Head of caudate nucleus (tissue), 42 donors: ENCODE measurements at regions not wholly inside any gene's neighbourhood (a gene's known extent, or its start where the extent isn't known, plus 50 kb on each side); places are given as distances from the start of the nearest gene placed in this dataset.
A peak's percentile ranks its signal among the peaks of the same experiment; 100 is the strongest.
"Not testable (repeated sequence)": the region's sequence is repeated elsewhere in the genome, so short reads cannot be mapped to it uniquely, and the experiment has no call there.

ENCODE experiments used
- DNase-seq, 42 donors: peaks; one replicate each; pipeline versions ENCODE4 v3.0.0 to v3.0.0-alpha.2; 2020 to 2021; ENCODE audit warnings: mixed read lengths in 7 of 42
- intact Hi-C: fragments of 100-400 bp; cut with DNase I; formaldehyde crosslinking; loops from one replicate; pipeline ENCODE4 v1.15.0; 2022

GRCh38 chr11:11220786-11221185 lies 132.3 kb downstream of the CSNK2A3 start:
- intact Hi-C loops: no loop called here

GRCh38 chr11:11218629-11218986 lies 134.4 kb downstream of the CSNK2A3 start:
- intact Hi-C loops: no loop called here
- no peak for DNase-seq

More at GRCh38 chr11:11220786-11221185, 132.3 kb downstream of the CSNK2A3 start:
- no peak for DNase-seq

GRCh38 chr11:11217929-11218628 lies 135.0 kb downstream of the CSNK2A3 start:
- DNase-seq: no peak
- intact Hi-C loops: no loop called here

DNA sequence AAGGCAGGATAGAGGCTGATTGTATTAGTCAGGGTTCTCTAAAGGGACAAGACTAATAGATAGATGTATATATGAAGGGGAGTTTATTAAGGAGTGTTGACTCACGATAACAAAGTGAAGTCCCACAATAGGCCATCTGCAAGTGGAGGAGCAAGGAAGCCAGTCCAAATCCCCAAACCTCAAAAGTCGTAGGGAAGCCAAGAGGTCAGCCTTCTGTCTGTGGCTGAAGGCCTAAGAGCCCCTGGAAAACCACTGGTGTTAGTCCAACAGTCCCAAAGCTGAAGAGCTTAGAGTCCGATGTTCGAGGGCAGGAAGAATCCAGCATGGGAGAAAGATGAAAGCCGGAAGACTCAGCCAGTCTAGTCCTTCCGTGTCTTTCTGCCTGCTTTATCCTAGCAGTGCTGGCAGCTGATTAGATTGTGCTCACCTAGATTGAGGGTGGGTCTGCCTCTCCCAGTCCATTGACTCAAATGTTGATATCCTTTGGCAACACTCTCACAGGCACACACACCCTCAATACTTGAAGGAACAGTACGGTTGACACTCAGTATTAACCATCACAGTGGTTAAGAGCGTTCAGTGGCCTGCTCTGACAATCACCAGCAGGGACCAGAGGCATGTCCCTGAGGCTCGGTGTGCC lies 135.6 kb downstream of the CSNK2A3 start:
- DNase-seq: no peak
- intact Hi-C loops: no loop called here

- intact Hi-C loops: no loop called here
- peak in 4 of 42 donors; percentile 16 to 45 (median 36) for DNase-seq
These were observed 137.1 kb downstream of the CSNK2A3 start for GRCh38 chr11:11215944-11216343.

DNA sequence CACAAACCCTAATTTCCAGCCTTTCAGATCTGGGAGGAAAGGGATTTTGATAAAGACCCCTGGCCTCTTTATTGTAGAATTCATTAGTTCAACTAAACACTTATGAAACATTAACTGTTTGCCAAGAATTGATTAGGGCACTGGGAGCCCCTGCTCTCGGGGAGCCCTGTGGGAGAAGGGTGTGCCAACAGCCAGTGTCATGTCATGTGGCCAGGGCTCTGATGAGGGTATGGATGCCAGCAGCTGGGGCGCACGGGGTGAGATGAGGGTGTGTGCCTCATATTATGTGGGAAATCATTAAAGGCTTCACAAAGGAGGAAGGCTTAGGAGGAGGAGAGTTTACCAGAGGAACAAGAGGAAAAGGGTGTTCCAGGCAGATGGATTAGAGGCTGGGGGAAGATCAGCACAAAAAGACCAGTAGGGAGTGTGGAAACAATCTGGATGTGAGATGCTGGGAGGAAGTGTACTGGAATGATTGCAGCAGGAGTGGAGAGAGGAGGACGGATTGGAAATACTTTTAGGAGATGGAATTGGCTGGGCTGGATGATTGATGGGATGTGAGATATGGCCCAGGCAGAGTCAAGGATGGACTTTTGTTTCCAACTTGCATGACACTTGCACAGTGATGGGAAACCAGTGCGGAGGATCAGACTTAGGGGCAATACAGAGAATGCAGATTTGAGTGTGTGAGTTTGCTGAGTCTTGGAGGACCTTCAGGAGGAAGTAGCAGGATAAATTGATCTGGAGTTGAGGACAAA lies 137.8 kb downstream of the CSNK2A3 start:
- no peak for DNase-seq
- intact Hi-C loops: no loop called here

DNA sequence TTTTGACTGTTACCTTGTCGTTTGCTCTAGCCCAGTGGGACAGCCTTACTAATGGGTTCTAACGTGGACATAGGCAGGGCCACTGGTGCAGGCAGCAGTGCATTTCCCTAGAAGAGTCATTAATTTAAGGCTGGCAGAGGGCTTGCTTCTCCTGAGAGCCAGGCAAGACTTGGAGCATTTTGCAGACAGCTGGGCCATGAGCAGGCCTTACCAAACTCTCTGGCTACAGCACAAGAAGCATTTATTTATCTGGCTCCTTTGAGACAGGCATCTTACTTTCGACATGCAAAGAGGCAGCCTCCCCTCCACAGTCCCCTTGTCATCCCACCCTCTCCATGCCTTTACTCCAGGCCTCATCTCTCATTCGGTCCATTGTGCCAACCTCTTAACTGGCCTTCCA lies 139.9 kb downstream of the CSNK2A3 start:
- DNase-seq: no peak
- intact Hi-C loops: no loop called here

DNA sequence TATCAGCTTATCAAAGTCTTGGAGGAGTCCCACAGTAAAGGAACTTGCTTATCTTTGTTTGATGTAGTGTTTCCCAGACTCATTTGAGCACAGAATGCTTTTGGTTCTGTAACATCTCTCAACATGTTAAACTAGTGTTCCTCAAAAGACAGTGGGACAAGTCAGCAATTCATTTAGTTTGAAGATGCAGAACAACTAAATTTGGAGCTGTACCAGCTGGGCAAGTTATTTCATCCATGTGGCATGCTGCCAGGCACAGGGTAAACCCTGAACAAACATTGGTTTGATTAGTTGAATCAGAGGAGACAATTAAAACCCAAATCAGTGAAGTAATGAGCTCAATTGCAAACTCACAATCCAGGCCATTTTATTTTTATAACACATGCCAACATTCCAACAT lies 141.2 kb downstream of the CSNK2A3 start:
- intact Hi-C loops: no loop called here
- no peak for DNase-seq

- DNase-seq: peak in 1 of 42 donors; percentile 54
- intact Hi-C loops: no loop called here
These were observed 141.9 kb downstream of the CSNK2A3 start for GRCh38 chr11:11211186-11211585.

GRCh38 chr11:11210446-11210845 lies 142.6 kb downstream of the CSNK2A3 start:
- DNase-seq: no peak
- intact Hi-C loops: no loop called here

DNA sequence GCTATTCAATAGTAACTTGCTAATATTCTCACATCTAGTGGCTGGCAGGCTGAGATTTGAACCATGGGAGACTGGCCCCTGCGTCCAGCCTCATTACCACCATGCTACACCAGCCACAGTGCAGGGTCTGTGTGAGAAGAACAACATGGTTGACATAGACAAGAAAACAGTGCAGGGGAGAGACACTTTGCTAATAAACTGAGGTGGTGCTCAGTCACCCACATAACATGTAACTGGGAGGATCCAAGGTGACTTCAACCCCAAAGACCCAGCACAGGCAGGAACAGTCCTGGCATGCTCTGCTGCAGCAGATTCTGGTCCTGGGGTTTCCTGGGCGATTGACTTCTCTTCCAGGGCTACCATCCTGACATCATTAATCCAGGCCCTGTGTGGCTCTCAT lies 143.1 kb downstream of the CSNK2A3 start:
- no peak for DNase-seq
- intact Hi-C loops: no loop called here

- intact Hi-C loops: no loop called here
- no peak for DNase-seq
These were observed 144.1 kb downstream of the CSNK2A3 start for GRCh38 chr11:11208994-11209393.

DNA sequence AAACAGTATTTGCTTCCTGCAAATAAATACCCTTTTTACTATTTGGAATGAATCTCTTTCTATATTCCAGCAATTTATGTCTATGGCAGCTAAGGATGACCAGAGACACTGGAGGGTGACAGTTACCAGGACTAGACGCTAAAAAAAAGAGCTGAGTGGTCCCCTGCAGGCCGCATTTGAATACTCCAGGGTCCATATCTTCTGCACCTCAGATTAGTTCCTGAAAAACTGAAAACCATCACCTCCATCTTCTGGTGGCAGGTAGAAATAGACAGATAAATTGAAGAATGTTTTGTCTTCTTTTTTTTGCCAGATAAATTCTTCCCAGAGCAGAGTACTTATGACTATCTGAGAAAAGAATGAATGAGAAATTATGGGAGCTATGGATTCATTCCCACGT lies 145.6 kb downstream of the CSNK2A3 start:
- no peak for DNase-seq
- intact Hi-C loops: no loop called here

GRCh38 chr11:11206484-11206883 lies 146.6 kb downstream of the CSNK2A3 start:
- intact Hi-C loops: no loop called here
- DNase-seq: no peak

- DNase-seq: no peak
- intact Hi-C loops: no loop called here
These were observed 150.2 kb downstream of the CSNK2A3 start for GRCh38 chr11:11202885-11203284.

DNA sequence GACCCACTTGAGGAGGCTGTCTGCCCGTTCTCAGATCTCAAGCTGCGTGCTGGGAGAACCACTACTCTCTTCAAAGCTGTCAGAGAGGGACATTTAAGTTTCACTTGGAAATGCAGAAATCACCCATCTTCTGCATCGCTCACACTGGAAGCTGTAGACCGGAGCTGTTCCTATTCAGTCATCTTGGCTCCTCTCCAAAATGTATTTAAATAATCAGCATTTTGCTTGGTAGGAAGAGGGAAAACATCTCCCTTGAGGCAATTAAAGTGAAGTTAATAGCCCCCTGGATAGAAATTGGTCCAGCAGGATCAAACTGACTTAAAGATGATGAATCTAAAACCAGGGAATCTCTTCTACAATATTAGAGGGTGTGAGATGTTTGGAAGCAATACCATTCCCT lies 151.7 kb downstream of the CSNK2A3 start:
- DNase-seq, intact Hi-C loops: not testable (repeated sequence)

GRCh38 chr11:11192541-11192940 lies 160.5 kb downstream of the CSNK2A3 start:
- intact Hi-C loops: no loop called here
- no peak for DNase-seq

GRCh38 chr11:11189506-11189905 lies 163.5 kb downstream of the CSNK2A3 start:
- intact Hi-C loops: no loop called here
- peak in 4 of 42 donors; percentile 18 to 55 (median 24) for DNase-seq

GRCh38 chr11:11186249-11186648 lies 166.8 kb downstream of the CSNK2A3 start:
- intact Hi-C loops: no loop called here
- DNase-seq: no peak

- no peak for DNase-seq
- intact Hi-C loops: no loop called here
These were observed 170.8 kb downstream of the CSNK2A3 start for GRCh38 chr11:11182261-11182660.
